Mesendoderm (in vitro differentiated cells): ENCODE measurements at regions not wholly inside any gene's neighbourhood (a gene's known extent, or its start where the extent isn't known, plus 50 kb on each side); places are given as distances from the start of the nearest gene placed in this dataset.
A peak's percentile ranks its signal among the peaks of the same experiment; 100 is the strongest.

Experiments used
- DNase-seq: peaks from one replicate; pipeline ENCODE4 v3.0.0; 2013
- H2AK5ac ChIP-seq: 2 replicates; pipeline ENCODE4 v1.6.1; 2013; ENCODE audit warnings: low read length, inconsistent platforms
- H2BK120ac ChIP-seq: 2 replicates; pipeline ENCODE4 v1.6.1; 2013; ENCODE audit warnings: low read depth, mild to moderate bottlenecking, low read length, moderate library complexity, mixed read lengths
- H2BK15ac ChIP-seq: replicated peaks from 2 replicates; pipeline ENCODE4 v1.6.1; 2013; ENCODE audit warnings: low read depth, mild to moderate bottlenecking, moderate library complexity
- H2BK5ac ChIP-seq: 2 replicates; pipeline ENCODE4 v1.6.1; 2013; ENCODE audit warnings: low read length, inconsistent platforms
- H3K18ac ChIP-seq: 2 replicates; pipeline ENCODE4 v1.6.1; 2013; ENCODE audit warnings: mild to moderate bottlenecking, low read length, mixed read lengths
- H3K23ac ChIP-seq: one replicate; pipeline ENCODE4 v1.6.1; 2013; ENCODE audit warnings: low read length
- H3K27ac ChIP-seq: 2 replicates; pipeline ENCODE4 v1.5.1; 2013; ENCODE audit warnings: low read depth, mild to moderate bottlenecking, inconsistent platforms, low read length, moderate library complexity
- H3K27me3 ChIP-seq: 2 replicates; pipeline ENCODE4 v1.6.1; 2013; ENCODE audit warnings: low read length, control low read depth, mild to moderate bottlenecking, inconsistent platforms; ENCODE audit not compliant: insufficient read depth, poor library complexity
- H3K36me3 ChIP-seq: 2 replicates; pipeline ENCODE4 v1.6.1; 2013; ENCODE audit warnings: low read length, inconsistent platforms; ENCODE audit not compliant: control insufficient read depth, insufficient read depth
- H3K4ac ChIP-seq: one replicate; pipeline ENCODE4 v1.6.1; 2013; ENCODE audit warnings: low read depth, mild to moderate bottlenecking, low read length, moderate library complexity
- H3K4me1 ChIP-seq: 2 replicates; pipeline ENCODE4 v1.6.1; 2013; ENCODE audit warnings: low read depth, low read length, inconsistent platforms; ENCODE audit not compliant: control insufficient read depth
- H3K4me2 ChIP-seq: 2 replicates; pipeline ENCODE4 v1.6.1; 2013; ENCODE audit warnings: low read length
- H3K4me3 ChIP-seq: 2 replicates; pipeline ENCODE4 v1.5.1; 2013; ENCODE audit warnings: mild to moderate bottlenecking, low read length
- H3K56ac ChIP-seq: one replicate; pipeline ENCODE4 v1.6.1; 2013; ENCODE audit warnings: low read length
- H3K79me1 ChIP-seq: 2 replicates; pipeline ENCODE4 v1.6.1; 2013; ENCODE audit warnings: low read length, inconsistent platforms
- H3K79me2 ChIP-seq: 2 replicates; pipeline ENCODE4 v1.6.1; 2013; ENCODE audit warnings: mild to moderate bottlenecking, low read length; ENCODE audit not compliant: control insufficient read depth, insufficient read depth
- H3K9ac ChIP-seq: 2 replicates; pipeline ENCODE4 v1.6.1; 2013; ENCODE audit warnings: low read length, inconsistent platforms
- H4K5ac ChIP-seq: one replicate; pipeline ENCODE4 v1.6.1; 2013; ENCODE audit warnings: low read length
- H4K8ac ChIP-seq: one replicate; pipeline ENCODE4 v1.6.1; 2013; ENCODE audit warnings: low read depth, mild to moderate bottlenecking, control low read depth, low read length, moderate library complexity
- WGBS: extraction: QIAGEN DNeasy Blood & Tissue Kit; methylation state at CpG from one replicate; pipeline ENCODE4 v1.1.7; 2013; ENCODE audit warnings: low lambda C conversion rate, missing lambda C conversion rate; ENCODE audit not compliant: insufficient coverage; ENCODE audit errors: extremely low coverage; 5-methylcytosine and 5-hydroxymethylcytosine counted together

DNA sequence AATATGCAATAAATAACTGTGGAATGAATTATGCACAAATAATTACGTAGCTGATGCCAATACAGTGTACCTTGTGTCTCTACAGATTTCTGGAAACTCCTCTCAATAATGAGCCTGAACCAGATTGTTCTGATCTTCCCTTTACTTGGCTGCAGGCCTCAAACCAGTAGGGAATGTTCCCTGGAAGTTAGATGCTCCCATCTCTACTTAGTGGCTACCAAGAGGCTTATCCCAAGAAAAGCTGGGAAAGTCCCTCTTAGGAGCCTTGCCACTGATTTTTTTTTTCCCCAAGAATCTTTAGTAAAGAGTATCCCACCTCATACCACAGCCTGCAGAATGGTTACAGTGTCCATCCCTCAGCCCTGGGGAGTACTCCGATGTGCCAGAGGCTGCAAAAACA lies 702.1 kb downstream of the RFPL4B start:
- no peak overlapping the region for H2AK5ac ChIP-seq

DNA sequence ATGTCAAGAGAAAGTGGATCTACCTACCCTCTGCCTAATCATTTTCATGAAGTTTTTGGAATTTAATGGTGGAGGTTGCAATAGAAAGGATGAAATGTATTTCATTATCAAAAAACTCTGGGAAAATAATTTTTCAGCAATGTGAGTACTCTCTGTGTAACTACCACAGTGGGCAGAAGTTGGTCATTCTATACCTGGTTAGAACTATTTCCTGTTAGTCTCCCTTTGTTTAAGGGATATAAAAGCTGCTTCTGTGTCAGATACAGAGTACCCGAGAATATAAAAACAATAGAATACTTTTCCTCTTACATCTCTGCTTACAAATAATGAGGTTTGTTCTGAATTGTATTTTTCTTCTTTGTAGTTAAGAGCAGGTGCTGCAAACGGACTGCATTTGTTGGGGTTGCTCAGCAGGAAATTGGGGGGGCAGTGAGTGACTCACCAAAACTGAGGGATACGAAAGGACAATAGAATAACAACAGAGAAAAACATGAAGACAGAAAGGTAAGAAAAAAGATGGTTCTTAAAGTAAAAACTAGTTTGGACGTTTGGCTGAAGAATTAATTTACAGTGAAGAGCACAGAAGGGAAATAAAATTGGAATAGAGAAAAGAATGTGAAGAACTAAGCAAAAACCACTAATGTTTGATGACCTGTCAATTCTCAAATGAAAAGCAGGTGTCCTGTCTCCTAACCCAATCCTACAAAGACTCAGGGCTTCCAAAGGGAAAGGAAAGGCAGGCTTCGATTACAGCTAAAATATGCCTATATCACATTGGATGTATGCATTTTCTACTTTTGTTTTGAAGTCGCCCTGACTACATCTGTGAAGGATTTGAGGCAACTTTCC lies 703.1 kb downstream of the RFPL4B start:
- Histone ChIP-seq H3K56ac (no peak overlapping the region), H3K4me3 (no peak overlapping the region), H3K79me1 (no peaks in the 10 kb centered on the region), H3K9ac (no peak overlapping the region), H3K4me1 (no peaks in the 10 kb centered on the region), H3K27ac (no peak overlapping the region), H2BK15ac (no peak overlapping the region), H4K5ac (no peak overlapping the region), H4K8ac (no peak overlapping the region), H3K4ac (no peak overlapping the region), H3K27me3 (no peaks in the 10 kb centered on the region), H3K36me3 (no peaks in the 10 kb centered on the region), H2BK120ac (no peak overlapping the region), H3K18ac (no peak overlapping the region), H3K79me2 (no peaks in the 10 kb centered on the region), H3K23ac (no peak overlapping the region), H3K4me2 (no peak overlapping the region), H2AK5ac (no peak overlapping the region), H2BK5ac (no peak overlapping the region)
- WGBS: no CpG with 5 or more reads among the region's 6 CpGs
- DNase-seq: no peak

More for the DNA sequence above, 702.1 kb downstream of the RFPL4B start:
- no peaks in the 10 kb centered on the region for H3K27me3 ChIP-seq
- H3K23ac ChIP-seq: no peak overlapping the region
- no CpG with 5 or more reads among the region's 2 CpGs for WGBS
- no peak for DNase-seq
- no peaks in the 10 kb centered on the region for H3K79me2 ChIP-seq
- H3K4me3 ChIP-seq: no peak overlapping the region
- no peaks in the 10 kb centered on the region for H3K79me1 ChIP-seq
- H3K4me1 ChIP-seq: no peaks in the 10 kb centered on the region
- H3K36me3 ChIP-seq: no peaks in the 10 kb centered on the region
- H4K8ac ChIP-seq: no peak overlapping the region
- no peak overlapping the region for H3K4me2 ChIP-seq
- H2BK120ac ChIP-seq: no peak overlapping the region
- no peak overlapping the region for H3K4ac ChIP-seq
- no peak overlapping the region for H3K27ac ChIP-seq
- H3K56ac ChIP-seq: no peak overlapping the region
- H3K9ac ChIP-seq: no peak overlapping the region
- no peak overlapping the region for H2BK5ac ChIP-seq
- no peak overlapping the region for H3K18ac ChIP-seq
- H4K5ac ChIP-seq: no peak overlapping the region
- H2BK15ac ChIP-seq: no peak overlapping the region

DNA sequence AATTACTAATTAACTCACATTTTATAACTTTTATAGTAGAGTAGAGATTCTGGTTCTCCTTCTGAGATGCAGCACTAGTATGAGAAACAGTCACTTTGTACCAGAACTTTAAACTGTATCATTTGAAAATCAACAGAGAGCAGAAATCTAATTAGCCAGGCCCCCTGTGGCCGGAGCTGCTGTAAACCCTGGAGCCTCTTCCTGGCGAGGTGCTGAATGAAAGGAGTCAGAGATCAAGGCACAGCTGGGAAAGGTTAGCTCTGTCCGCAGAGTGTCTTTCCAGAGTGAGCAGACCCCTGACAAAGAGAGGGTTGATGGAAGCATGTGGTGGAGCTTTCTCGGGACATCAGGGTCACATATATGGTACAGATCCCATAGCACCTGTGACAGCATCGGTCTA lies 703.8 kb downstream of the RFPL4B start:
- no peak overlapping the region for H3K4me3 ChIP-seq
- H3K27ac ChIP-seq: no peak overlapping the region
- no peak overlapping the region for H2AK5ac ChIP-seq
- H2BK5ac ChIP-seq: no peak overlapping the region
- no peak overlapping the region for H2BK120ac ChIP-seq
- H3K4ac ChIP-seq: no peak overlapping the region
- no peak overlapping the region for H3K18ac ChIP-seq
- no peak overlapping the region for H3K4me2 ChIP-seq
- no peaks in the 10 kb centered on the region for H3K79me2 ChIP-seq
- H3K4me1 ChIP-seq: no peaks in the 10 kb centered on the region
- no peaks in the 10 kb centered on the region for H3K27me3 ChIP-seq
- H4K8ac ChIP-seq: no peak overlapping the region
- H3K56ac ChIP-seq: no peak overlapping the region
- DNase-seq: peak; percentile 59
- H4K5ac ChIP-seq: no peak overlapping the region
- no peaks in the 10 kb centered on the region for H3K36me3 ChIP-seq
- WGBS: no CpG with 5 or more reads among the region's 5 CpGs
- no peak overlapping the region for H3K9ac ChIP-seq
- H3K23ac ChIP-seq: no peak overlapping the region
- H3K79me1 ChIP-seq: no peaks in the 10 kb centered on the region
- H2BK15ac ChIP-seq: no peak overlapping the region

DNA sequence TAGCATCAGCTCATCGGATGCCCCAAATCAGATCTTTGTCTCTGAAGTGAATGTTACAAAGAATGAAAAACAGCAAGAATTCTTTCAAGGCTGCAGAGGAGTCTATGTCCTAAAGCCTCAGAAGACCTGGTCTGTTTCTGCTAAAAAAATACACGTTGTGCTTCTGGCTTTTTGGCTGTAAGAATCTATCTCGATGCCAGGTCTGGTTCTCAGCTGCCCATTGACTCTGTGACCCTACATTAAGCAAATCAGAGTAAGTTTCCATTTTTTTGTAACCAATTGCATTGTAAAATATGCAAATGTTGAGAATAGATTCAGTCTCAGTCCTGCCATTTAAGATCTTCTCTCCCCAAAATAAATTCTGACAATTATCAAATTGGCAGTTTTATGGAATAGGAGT lies 705.4 kb downstream of the RFPL4B start:
- Histone ChIP-seq H3K56ac (no peak overlapping the region), H3K9ac (no peak overlapping the region), H4K8ac (no peak overlapping the region), H4K5ac (no peak overlapping the region), H2BK120ac (no peak overlapping the region), H3K4me2 (no peak overlapping the region), H3K4ac (no peak overlapping the region), H2AK5ac (no peak overlapping the region), H3K36me3 (no peaks in the 10 kb centered on the region), H3K79me2 (no peaks in the 10 kb centered on the region), H3K27me3 (no peaks in the 10 kb centered on the region), H3K18ac (no peak overlapping the region), H2BK5ac (no peak overlapping the region), H3K4me1 (no peaks in the 10 kb centered on the region), H2BK15ac (no peak overlapping the region), H3K27ac (no peak overlapping the region), H3K23ac (no peak overlapping the region), H3K4me3 (no peak overlapping the region), H3K79me1 (no peaks in the 10 kb centered on the region)
- no peak for DNase-seq
- WGBS: no CpG with 5 or more reads among the region's 3 CpGs

DNA sequence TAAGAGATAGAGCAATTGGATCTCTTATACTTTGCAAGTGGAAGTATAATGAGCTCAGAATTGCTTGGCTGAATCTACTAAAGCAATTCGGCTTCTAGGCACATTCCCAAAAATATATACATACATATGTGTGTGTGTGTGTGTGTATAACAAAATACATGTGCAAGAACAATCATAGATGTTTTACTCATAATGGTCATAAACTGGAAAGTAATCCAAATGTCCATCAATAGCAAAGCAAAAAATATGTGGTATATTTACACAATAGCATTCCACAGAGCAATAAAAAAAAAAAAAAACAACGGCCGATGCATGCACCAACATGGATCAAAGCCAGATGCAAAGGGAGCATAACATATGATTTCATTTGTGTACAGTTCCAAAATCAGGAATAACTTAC lies 707.9 kb downstream of the RFPL4B start:
- Histone ChIP-seq H3K4me2 (no peak overlapping the region), H3K4me1 (no peaks in the 10 kb centered on the region), H2BK120ac (no peak overlapping the region), H2BK5ac (no peak overlapping the region), H3K79me2 (no peaks in the 10 kb centered on the region), H4K5ac (no peak overlapping the region), H3K18ac (no peak overlapping the region), H3K79me1 (no peaks in the 10 kb centered on the region), H2AK5ac (no peak overlapping the region), H3K27me3 (no peaks in the 10 kb centered on the region), H3K4me3 (no peak overlapping the region), H2BK15ac (no peak overlapping the region), H4K8ac (no peak overlapping the region), H3K23ac (no peak overlapping the region), H3K56ac (no peak overlapping the region), H3K4ac (no peak overlapping the region), H3K27ac (no peak overlapping the region), H3K9ac (no peak overlapping the region), H3K36me3 (no peaks in the 10 kb centered on the region)
- no CpG with 5 or more reads among the region's 3 CpGs for WGBS
- no peak for DNase-seq

DNA sequence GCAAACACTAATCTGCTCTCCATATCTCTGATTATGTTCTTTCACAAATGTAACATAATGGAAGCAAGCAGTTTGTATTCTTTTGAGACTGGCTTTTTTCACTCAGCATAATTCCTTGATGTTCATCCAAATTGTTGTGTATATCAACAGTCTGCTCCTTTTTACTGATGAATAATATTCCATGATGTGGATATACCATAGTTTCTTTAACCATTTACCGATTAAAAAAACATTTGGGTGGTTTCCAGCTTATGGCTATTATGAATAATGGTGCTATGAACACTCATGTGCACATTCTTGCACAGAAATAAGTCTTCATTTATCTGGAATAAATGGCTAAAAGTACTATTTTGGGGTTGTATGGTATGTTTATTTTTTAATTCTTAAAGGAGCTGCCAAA lies 708.9 kb downstream of the RFPL4B start:
- no peak overlapping the region for H3K56ac ChIP-seq
- H3K4ac ChIP-seq: no peak overlapping the region
- H3K9ac ChIP-seq: no peak overlapping the region
- no peak overlapping the region for H3K18ac ChIP-seq
- H3K4me3 ChIP-seq: no peak overlapping the region
- H3K4me1 ChIP-seq: no peaks in the 10 kb centered on the region
- WGBS: no CpG with 5 or more reads among the region's 1 CpG
- no peaks in the 10 kb centered on the region for H3K36me3 ChIP-seq
- H3K4me2 ChIP-seq: no peak overlapping the region
- no peak overlapping the region for H2BK5ac ChIP-seq
- H3K79me2 ChIP-seq: no peaks in the 10 kb centered on the region
- no peak overlapping the region for H3K23ac ChIP-seq
- H2BK120ac ChIP-seq: no peak overlapping the region
- no peak overlapping the region for H2AK5ac ChIP-seq
- no peaks in the 10 kb centered on the region for H3K79me1 ChIP-seq
- H4K5ac ChIP-seq: no peak overlapping the region
- no peak for DNase-seq
- no peak overlapping the region for H4K8ac ChIP-seq
- H3K27me3 ChIP-seq: no peaks in the 10 kb centered on the region
- no peak overlapping the region for H2BK15ac ChIP-seq
- no peak overlapping the region for H3K27ac ChIP-seq
